Fibroblast of lung (primary cell): ENCODE measurements at regions not wholly inside any gene's neighbourhood (a gene's known extent, or its start where the extent isn't known, plus 50 kb on each side); places are given as distances from the start of the nearest gene placed in this dataset.

Experiments used
- DNase-seq, 2 donors: peaks; one replicate each; pipeline versions ENCODE4 v3.0.0 to v3.0.0-alpha.2; 2010; ENCODE audit warnings: low read depth in 2 of 2
- H2AFZ ChIP-seq: 2 replicates; pipeline ENCODE4 v1.5.1; 2012; ENCODE audit warnings: low read length, control low read depth, inconsistent platforms
- H3K27ac ChIP-seq: 2 replicates; pipeline ENCODE4 v1.5.1; 2011; ENCODE audit warnings: low read length, control low read depth; ENCODE audit not compliant: insufficient read depth
- H3K27me3 ChIP-seq: 2 replicates; pipeline ENCODE4 v1.5.1; 2011; ENCODE audit warnings: mild to moderate bottlenecking, low read length; ENCODE audit not compliant: control insufficient read depth, insufficient read depth
- H3K36me3 ChIP-seq: 2 replicates; pipeline ENCODE4 v1.5.1; 2011; ENCODE audit warnings: low read length; ENCODE audit not compliant: control insufficient read depth, insufficient read depth
- H3K4me1 ChIP-seq: 2 replicates; pipeline ENCODE4 v1.5.1; 2011; ENCODE audit warnings: low read length; ENCODE audit not compliant: control insufficient read depth, insufficient read depth; ENCODE audit errors: extremely low read depth
- H3K4me2 ChIP-seq: 2 replicates; pipeline ENCODE4 v1.5.1; 2011; ENCODE audit warnings: low read length, control low read depth; ENCODE audit not compliant: insufficient read depth; ENCODE audit errors: extremely low read depth
- H3K4me3 ChIP-seq, 4 experiments: fragments of 200-600 bp in 1 of 4; sonication (generic) in 1 of 4; replicated peaks in 1 of 4; 2 replicates each; pipeline ENCODE4 v1.5.1; 2011 to 2016; ENCODE audit warnings: low read length in 4 of 4, low read depth in 3 of 4, mild to moderate bottlenecking in 3 of 4, control low read depth in 2 of 4, inconsistent platforms in 1 of 4, mixed read lengths in 1 of 4; ENCODE audit not compliant: insufficient read depth in 1 of 4; ENCODE audit errors: control extremely low read depth in 1 of 4
- H3K79me2 ChIP-seq: 2 replicates; pipeline ENCODE4 v1.5.1; 2012; ENCODE audit warnings: mild to moderate bottlenecking, low read length, inconsistent platforms; ENCODE audit not compliant: control insufficient read depth, insufficient read depth
- H3K9ac ChIP-seq: 2 replicates; pipeline ENCODE4 v1.5.1; 2011; ENCODE audit warnings: mild to moderate bottlenecking, low read length, control low read depth; ENCODE audit not compliant: insufficient read depth
- H3K9me3 ChIP-seq: 2 replicates; pipeline ENCODE4 v1.5.1; 2012; ENCODE audit warnings: low read depth, low read length; ENCODE audit not compliant: control insufficient read depth, insufficient read depth
- H4K20me1 ChIP-seq: 2 replicates; pipeline ENCODE4 v1.5.1; 2011; ENCODE audit warnings: low read length; ENCODE audit not compliant: control insufficient read depth, insufficient read depth; ENCODE audit errors: extremely low read depth
- EZH2 ChIP-seq: IDR thresholded peaks from 2 replicates; pipeline ENCODE4 v1.5.1; 2012; ENCODE audit warnings: low read length, control low read depth, mild to moderate bottlenecking; ENCODE audit errors: missing control alignments
- TF ChIP-seq, protein P1 (sequence below), 2 donors: IDR thresholded peaks in 1 of 2; conservative IDR thresholded peaks in 1 of 2; 1 replicate in 1 of 2; 2 replicates in 1 of 2; pipeline ENCODE4 v1.5.1; 2011 to 2012; ENCODE audit warnings: low read length in 2 of 2, control low read depth in 1 of 2, inconsistent platforms in 1 of 2, low read depth in 1 of 2, mild to moderate bottlenecking in 1 of 2

DNA sequence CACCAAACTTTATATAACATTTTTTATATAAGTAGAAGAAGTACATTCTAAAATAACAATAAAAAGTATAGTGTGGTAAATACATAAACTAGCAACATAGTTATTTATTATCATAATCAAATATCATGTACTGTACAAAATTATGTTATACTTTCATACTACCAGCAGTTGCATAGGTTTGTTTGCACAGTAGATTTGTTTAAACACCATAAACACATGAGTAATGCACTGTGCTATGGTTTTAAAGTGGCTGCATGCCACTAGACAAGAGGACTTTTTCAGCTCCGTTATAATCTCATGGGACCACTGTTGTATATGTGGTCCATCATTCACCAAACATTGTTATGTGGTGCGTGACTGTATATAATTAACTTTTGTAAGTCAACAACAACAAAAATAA is 137.6 kb downstream of the DRD1 start:
- H3K36me3 ChIP-seq = no peaks in the 10 kb centered on the region
- H3K27me3 ChIP-seq = no peaks in the 10 kb centered on the region
- no peaks in the 10 kb centered on the region for H3K4me1 ChIP-seq
- TF ChIP-seq, protein P1, sequence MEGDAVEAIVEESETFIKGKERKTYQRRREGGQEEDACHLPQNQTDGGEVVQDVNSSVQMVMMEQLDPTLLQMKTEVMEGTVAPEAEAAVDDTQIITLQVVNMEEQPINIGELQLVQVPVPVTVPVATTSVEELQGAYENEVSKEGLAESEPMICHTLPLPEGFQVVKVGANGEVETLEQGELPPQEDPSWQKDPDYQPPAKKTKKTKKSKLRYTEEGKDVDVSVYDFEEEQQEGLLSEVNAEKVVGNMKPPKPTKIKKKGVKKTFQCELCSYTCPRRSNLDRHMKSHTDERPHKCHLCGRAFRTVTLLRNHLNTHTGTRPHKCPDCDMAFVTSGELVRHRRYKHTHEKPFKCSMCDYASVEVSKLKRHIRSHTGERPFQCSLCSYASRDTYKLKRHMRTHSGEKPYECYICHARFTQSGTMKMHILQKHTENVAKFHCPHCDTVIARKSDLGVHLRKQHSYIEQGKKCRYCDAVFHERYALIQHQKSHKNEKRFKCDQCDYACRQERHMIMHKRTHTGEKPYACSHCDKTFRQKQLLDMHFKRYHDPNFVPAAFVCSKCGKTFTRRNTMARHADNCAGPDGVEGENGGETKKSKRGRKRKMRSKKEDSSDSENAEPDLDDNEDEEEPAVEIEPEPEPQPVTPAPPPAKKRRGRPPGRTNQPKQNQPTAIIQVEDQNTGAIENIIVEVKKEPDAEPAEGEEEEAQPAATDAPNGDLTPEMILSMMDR (conservative IDR thresholded peaks at IDR 0.05 in 1 of 2, IDR thresholded peaks at IDR 0.05 in 1 of 2; ENCODE audit: low read depth in 1 of 2, low read length in 2 of 2) = no peak
- TF ChIP-seq EZH2 = no peak
- H3K27ac ChIP-seq = no peak overlapping the region
- no peak overlapping the region for H3K9ac ChIP-seq
- no peak overlapping the region for H3K4me3 ChIP-seq
- no peaks in the 10 kb centered on the region for H4K20me1 ChIP-seq
- no peak overlapping the region for H2AFZ ChIP-seq
- DNase-seq = no peak
- no peaks in the 10 kb centered on the region for H3K9me3 ChIP-seq
- no peak overlapping the region for H3K4me2 ChIP-seq
- H3K79me2 ChIP-seq = no peaks in the 10 kb centered on the region

DNA sequence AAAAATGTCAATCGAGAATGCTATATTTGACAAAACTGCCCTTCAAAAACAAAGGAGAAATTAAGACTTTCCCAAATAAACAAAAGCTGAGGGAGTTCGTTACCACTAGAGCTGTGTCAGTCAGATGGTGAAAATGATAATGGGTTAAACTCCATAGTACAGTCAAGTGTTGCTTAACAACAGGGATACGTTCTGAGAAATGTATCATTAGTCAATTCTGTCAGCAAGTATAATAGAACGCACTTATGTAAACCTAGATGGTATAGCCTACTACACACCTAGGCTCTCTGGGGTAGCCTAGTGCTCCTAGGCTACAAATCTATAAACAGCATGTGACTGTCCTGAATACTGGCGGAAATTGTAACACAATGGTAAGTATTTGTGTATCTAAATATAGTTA is 138.7 kb downstream of the DRD1 start:
- Histone ChIP-seq H3K36me3 (no peaks in the 10 kb centered on the region), H3K4me2 (no peak overlapping the region), H3K9me3 (no peaks in the 10 kb centered on the region), H3K4me1 (no peaks in the 10 kb centered on the region), H4K20me1 (no peaks in the 10 kb centered on the region), H3K27ac (no peak overlapping the region), H3K79me2 (no peaks in the 10 kb centered on the region), H3K9ac (no peak overlapping the region), H3K27me3 (no peaks in the 10 kb centered on the region), H3K4me3 (no peak overlapping the region), H2AFZ (no peak overlapping the region)
- DNase-seq = no peak
- TF ChIP-seq, protein P1 (conservative IDR thresholded peaks at IDR 0.05 in 1 of 2, IDR thresholded peaks at IDR 0.05 in 1 of 2; ENCODE audit: low read depth in 1 of 2, low read length in 2 of 2) = no peak
- TF ChIP-seq EZH2 = no peak

DNA sequence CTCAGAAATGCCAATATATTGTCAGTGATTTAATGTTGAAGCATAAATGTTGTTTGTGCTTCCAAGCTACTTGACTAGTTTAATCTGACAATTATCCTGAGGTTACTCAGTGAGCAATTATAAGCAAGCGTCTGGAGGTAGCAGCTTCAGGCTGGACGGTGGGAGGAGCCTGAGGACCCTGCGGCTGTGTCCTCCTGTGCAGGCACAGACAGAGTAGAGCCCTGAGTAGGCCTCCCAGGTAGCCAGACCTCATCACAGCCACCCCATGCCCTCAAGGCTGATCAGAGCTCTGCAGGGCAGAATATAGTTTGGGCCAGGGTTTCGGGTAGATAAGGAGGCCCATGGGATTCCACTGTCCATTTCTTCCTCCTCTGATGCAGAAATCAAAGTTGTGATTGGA is 153.6 kb downstream of the DRD1 start:
- no peaks in the 10 kb centered on the region for H4K20me1 ChIP-seq
- H3K27me3 ChIP-seq = no peaks in the 10 kb centered on the region
- no peaks in the 10 kb centered on the region for H3K9me3 ChIP-seq
- no peak overlapping the region for H2AFZ ChIP-seq
- no peak overlapping the region for H3K27ac ChIP-seq
- no peak overlapping the region for H3K4me3 ChIP-seq
- H3K9ac ChIP-seq = no peak overlapping the region
- no peak overlapping the region for H3K4me2 ChIP-seq
- H3K36me3 ChIP-seq = no peaks in the 10 kb centered on the region
- H3K79me2 ChIP-seq = no peaks in the 10 kb centered on the region
- no peak for TF ChIP-seq EZH2
- TF ChIP-seq, protein P1 (conservative IDR thresholded peaks at IDR 0.05 in 1 of 2, IDR thresholded peaks at IDR 0.05 in 1 of 2; ENCODE audit: low read depth in 1 of 2, low read length in 2 of 2) = no peak
- H3K4me1 ChIP-seq = no peaks in the 10 kb centered on the region
- no peak for DNase-seq
